Prostate gland (tissue), 2 donors: ENCODE measurements at regions not wholly inside any gene's neighbourhood (a gene's known extent, or its start where the extent isn't known, plus 50 kb on each side); places are given as distances from the start of the nearest gene placed in this dataset.

Experiments
- DNase-seq: peaks from one replicate; pipeline ENCODE4 v3.0.0-alpha.2; 2019; ENCODE audit warnings: low spot score
- H3K27ac ChIP-seq, 2 donors: fragments of 200-600 bp; sonication (generic); 2 replicates each; pipeline ENCODE4 v1.5.1; 2017 to 2019
- H3K27me3 ChIP-seq: fragments of 200-600 bp; sonication (generic); replicated peaks from 2 replicates; pipeline ENCODE4 v1.5.1; 2019; ENCODE audit not compliant: insufficient read depth
- H3K36me3 ChIP-seq, 2 donors: fragments of 200-600 bp; sonication (generic); 1 replicate in 1 of 2; 2 replicates in 1 of 2; pipeline versions ENCODE4 v1.5.1 to v1.8.1; 2017 to 2019
- H3K4me1 ChIP-seq: fragments of 200-600 bp; sonication (generic); replicated peaks from 2 replicates; pipeline ENCODE4 v1.5.1; 2019
- H3K4me3 ChIP-seq, 2 donors: fragments of 200-600 bp; sonication (generic); 2 replicates each; pipeline ENCODE4 v1.5.1; 2017 to 2019
- H3K9me3 ChIP-seq: fragments of 200-600 bp; sonication (generic); 2 replicates; pipeline ENCODE4 v1.5.1; 2017
- POLR2A ChIP-seq: fragments of 450-650 bp; IDR thresholded peaks from one replicate; pipeline ENCODE4 v1.6.1; 2016; ENCODE audit warnings: antibody characterized with exemption, mild to moderate bottlenecking
- POLR2AphosphoS5 ChIP-seq: sonication (generic); formaldehyde crosslinking; IDR thresholded peaks from one replicate; pipeline ENCODE4 v1.6.1; 2017; ENCODE audit warnings: antibody characterized with exemption
- WGBS: methylation state at CpG from one replicate; pipeline ENCODE4 v1.1.5; 2018; 5-methylcytosine and 5-hydroxymethylcytosine counted together
- intact Hi-C: fragments of 100-400 bp; cut with DNase I; formaldehyde crosslinking; loops from one replicate; pipeline ENCODE4 v1.14.2; 2022
- TF ChIP-seq, protein P1 (sequence below), 4 experiments: fragments of 200-600 bp in 2 of 4; fragments of 450-650 bp in 2 of 4; sonication (generic) in 2 of 4; IDR thresholded peaks; 1 replicate in 3 of 4; 2 replicates in 1 of 4; pipeline ENCODE4 v1.5.1; 2016 to 2019; ENCODE audit warnings: antibody characterized with exemption in 4 of 4, mild to moderate bottlenecking in 2 of 4, moderate library complexity in 2 of 4

DNA sequence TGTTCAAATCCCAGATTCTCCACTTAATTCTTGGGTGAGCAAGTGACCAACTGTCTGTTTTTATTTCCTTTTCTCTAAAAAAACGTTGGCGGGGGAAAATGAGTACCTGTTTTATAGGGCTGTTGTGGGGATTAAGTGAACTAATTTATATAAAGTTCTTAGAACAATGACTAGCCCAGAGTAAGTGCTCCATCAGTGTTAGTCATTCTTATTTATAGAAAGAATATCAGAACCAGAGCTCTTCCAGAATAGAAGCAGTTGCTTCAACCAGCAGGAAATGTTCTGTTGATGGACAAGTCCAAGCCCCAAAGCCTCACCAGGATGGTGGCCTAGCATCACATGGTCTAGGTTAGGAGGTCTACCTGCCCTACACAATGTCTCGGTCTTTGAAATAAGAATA, 379.2 kb downstream of the ACTL7B start:
- H3K4me1 ChIP-seq: peaks cover 7% of the 10 kb centered on the region
- no peak overlapping the region for H3K27ac ChIP-seq
- no peaks in the 10 kb centered on the region for H3K36me3 ChIP-seq
- H3K4me3 ChIP-seq: no peak overlapping the region
- H3K9me3 ChIP-seq: no peaks in the 10 kb centered on the region
- intact Hi-C loops: no loop called here
- TF ChIP-seq, protein P1, sequence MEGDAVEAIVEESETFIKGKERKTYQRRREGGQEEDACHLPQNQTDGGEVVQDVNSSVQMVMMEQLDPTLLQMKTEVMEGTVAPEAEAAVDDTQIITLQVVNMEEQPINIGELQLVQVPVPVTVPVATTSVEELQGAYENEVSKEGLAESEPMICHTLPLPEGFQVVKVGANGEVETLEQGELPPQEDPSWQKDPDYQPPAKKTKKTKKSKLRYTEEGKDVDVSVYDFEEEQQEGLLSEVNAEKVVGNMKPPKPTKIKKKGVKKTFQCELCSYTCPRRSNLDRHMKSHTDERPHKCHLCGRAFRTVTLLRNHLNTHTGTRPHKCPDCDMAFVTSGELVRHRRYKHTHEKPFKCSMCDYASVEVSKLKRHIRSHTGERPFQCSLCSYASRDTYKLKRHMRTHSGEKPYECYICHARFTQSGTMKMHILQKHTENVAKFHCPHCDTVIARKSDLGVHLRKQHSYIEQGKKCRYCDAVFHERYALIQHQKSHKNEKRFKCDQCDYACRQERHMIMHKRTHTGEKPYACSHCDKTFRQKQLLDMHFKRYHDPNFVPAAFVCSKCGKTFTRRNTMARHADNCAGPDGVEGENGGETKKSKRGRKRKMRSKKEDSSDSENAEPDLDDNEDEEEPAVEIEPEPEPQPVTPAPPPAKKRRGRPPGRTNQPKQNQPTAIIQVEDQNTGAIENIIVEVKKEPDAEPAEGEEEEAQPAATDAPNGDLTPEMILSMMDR (IDR thresholded peaks at IDR 0.05): no peak
- TF ChIP-seq POLR2AphosphoS5 (no peak), POLR2A (no peak)
- no peak for DNase-seq
- H3K27me3 ChIP-seq: no peaks in the 10 kb centered on the region
- WGBS: 46% methylated on average over 3 of the region's 3 CpGs

DNA sequence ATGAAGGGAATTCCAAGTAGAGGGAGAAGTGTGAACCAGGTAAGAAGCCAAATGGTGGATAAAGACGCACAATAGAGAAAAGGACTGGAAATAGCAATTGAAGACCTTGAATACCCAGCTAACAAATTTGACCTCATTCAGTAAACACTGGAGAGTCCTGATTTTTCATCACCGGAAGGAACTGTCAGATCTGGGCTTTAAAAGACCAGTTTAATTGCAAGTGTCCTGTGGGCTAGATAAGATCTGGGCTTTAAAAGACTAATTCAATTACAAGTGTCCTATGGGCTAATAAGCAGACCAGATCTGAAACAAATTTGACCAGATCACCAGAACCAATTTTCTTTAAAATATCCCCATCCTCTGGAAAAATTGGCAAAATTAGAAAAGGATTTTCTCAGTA, 380.0 kb downstream of the ACTL7B start:
- no peaks in the 10 kb centered on the region for H3K36me3 ChIP-seq
- no peak overlapping the region for H3K27ac ChIP-seq
- no peak for DNase-seq
- no peaks in the 10 kb centered on the region for H3K9me3 ChIP-seq
- intact Hi-C loops: no loop called here
- TF ChIP-seq, protein P1 (IDR thresholded peaks at IDR 0.05): no peak
- TF ChIP-seq POLR2A (no peak), POLR2AphosphoS5 (no peak)
- 63% methylated on average over 2 of the region's 2 CpGs for WGBS
- H3K27me3 ChIP-seq: no peaks in the 10 kb centered on the region
- no peak overlapping the region for H3K4me3 ChIP-seq
- peaks cover 7% of the 10 kb centered on the region for H3K4me1 ChIP-seq

DNA sequence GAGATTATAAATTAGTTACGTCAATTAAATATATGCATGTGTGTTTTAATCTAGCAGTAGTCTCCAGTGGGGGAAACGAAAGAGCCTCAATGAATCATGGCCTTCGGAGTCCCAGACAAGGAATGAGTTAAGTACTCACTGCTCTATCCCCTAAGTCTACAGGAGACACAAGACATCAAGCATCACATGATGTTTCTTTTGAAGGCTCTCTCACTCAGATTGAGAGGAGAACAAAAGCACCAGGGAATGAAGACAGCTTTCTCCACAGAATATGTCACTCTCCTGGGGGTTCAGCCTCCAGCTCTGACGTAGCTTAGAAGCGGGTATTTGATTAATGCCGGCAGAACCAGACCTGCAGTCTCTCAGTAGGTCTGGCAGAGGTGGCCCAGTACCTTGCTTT, 381.4 kb downstream of the ACTL7B start:
- Histone ChIP-seq H3K4me1 (peaks cover 7% of the 10 kb centered on the region), H3K4me3 (no peak overlapping the region), H3K36me3 (no peaks in the 10 kb centered on the region), H3K27ac (no peak overlapping the region), H3K27me3 (no peaks in the 10 kb centered on the region), H3K9me3 (no peaks in the 10 kb centered on the region)
- TF ChIP-seq, protein P1 (IDR thresholded peaks at IDR 0.05): no peak
- TF ChIP-seq POLR2AphosphoS5 (no peak), POLR2A (no peak)
- intact Hi-C loops: no loop called here
- DNase-seq: no peak
- 65% methylated on average over 6 of the region's 6 CpGs for WGBS

DNA sequence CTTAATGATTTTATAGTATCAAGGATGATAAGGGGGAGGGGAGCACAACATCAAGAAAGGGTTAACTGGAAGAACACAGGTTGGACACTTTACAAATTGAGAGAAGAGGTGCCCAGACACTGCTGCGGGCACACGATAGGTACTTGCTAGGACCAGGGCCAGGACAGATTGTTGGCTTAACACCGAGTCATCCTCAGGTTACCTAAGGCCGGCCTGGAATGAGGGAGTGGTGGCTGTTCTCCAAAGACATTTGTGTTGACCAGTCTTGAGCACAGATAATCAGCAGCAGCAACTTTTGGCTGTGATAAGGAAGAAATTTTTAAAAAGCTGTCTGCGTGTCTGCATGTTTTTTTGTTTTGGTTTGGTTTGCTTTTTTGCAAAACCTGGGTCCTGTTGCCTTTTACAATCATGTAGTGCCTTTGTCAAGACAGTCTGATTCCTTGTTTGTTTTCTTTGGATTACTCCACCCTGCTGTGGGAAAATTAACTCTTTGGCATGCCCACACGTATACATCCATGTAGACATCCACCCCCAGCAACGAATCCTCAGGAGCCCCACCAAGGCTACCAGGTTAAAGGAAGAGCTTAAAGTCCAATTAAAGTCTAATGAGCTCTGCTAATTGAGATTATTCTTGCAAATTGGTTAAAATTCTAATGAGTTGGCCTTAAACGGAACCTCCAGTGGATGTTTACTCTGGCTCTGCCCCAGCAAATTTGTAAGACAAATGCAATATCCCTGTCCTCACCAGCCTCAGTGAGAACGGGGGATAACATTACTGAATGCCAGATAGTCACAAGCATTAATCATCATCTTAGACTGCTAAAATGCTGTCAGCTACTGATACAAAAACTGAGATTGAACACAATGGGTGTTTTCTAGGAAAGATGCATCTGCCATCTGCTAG, 382.3 kb downstream of the ACTL7B start:
- no peaks in the 10 kb centered on the region for H3K36me3 ChIP-seq
- no peaks in the 10 kb centered on the region for H3K9me3 ChIP-seq
- DNase-seq: peak; percentile 40
- no peak overlapping the region for H3K27ac ChIP-seq
- peaks cover 7% of the 10 kb centered on the region for H3K4me1 ChIP-seq
- intact Hi-C loops: no loop called here
- H3K4me3 ChIP-seq: no peak overlapping the region
- no peaks in the 10 kb centered on the region for H3K27me3 ChIP-seq
- TF ChIP-seq POLR2AphosphoS5 (no peak), POLR2A (no peak)
- TF ChIP-seq, protein P1 (IDR thresholded peaks at IDR 0.05): no peak
- 7% methylated on average over 9 of the region's 9 CpGs for WGBS

DNA sequence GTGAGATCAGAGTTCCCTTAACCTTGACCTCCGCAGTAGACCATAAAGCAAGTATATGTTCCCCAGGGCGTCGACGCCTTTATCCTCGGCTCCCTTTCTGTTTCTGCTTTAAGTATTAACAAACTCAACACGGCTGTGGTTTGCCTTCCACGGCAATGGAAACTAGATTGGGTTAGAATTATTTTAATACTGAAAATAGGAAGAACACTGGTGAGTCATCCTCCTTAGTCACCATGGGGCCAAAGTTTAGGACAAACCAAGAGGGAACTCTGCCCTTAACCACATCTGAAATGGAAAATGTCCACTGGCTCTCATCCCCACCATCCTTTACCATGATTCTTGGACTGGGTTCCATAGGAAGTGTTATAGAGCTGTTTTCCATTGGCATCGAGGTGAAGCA, 386.1 kb downstream of the ACTL7B start:
- intact Hi-C loops: no loop called here
- H3K4me3 ChIP-seq: no peak overlapping the region
- H3K27me3 ChIP-seq: no peaks in the 10 kb centered on the region
- DNase-seq: no peak
- H3K27ac ChIP-seq: no peak overlapping the region
- H3K36me3 ChIP-seq: no peaks in the 10 kb centered on the region
- no peaks in the 10 kb centered on the region for H3K9me3 ChIP-seq
- TF ChIP-seq, protein P1 (IDR thresholded peaks at IDR 0.05): no peak
- TF ChIP-seq POLR2A (no peak), POLR2AphosphoS5 (no peak)
- H3K4me1 ChIP-seq: peaks cover 7% of the 10 kb centered on the region
- 81% methylated on average over 8 of the region's 8 CpGs for WGBS
